Ascending aorta (tissue), 2 donors: ENCODE measurements at regions not wholly inside any gene's neighbourhood (a gene's known extent, or its start where the extent isn't known, plus 50 kb on each side); places are given as distances from the start of the nearest gene placed in this dataset.

Experiments
- DNase-seq, 2 donors: peaks; one replicate each; pipeline ENCODE4 v3.0.0-alpha.2; 2019; ENCODE audit warnings: low spot score in 2 of 2
- H3K27ac ChIP-seq, 2 donors: fragments of 200-600 bp; sonication (generic); one replicate each; pipeline ENCODE4 v1.5.1; 2016 to 2017; ENCODE audit warnings: mild to moderate bottlenecking in 1 of 2
- H3K27me3 ChIP-seq: fragments of 200-600 bp; sonication (generic); one replicate; pipeline ENCODE4 v1.5.1; 2017
- H3K36me3 ChIP-seq, 2 donors: fragments of 200-600 bp; sonication (generic); one replicate each; pipeline ENCODE4 v1.5.1; 2016
- H3K4me1 ChIP-seq, 2 donors: fragments of 200-600 bp; sonication (generic); one replicate each; pipeline ENCODE4 v1.5.1; 2016 to 2017; ENCODE audit warnings: mild to moderate bottlenecking in 1 of 2
- H3K4me3 ChIP-seq, 2 donors: fragments of 200-600 bp; sonication (generic); one replicate each; pipeline ENCODE4 v1.5.1; 2016 to 2017; ENCODE audit warnings: mild to moderate bottlenecking in 1 of 2
- H3K9me3 ChIP-seq, 2 donors: fragments of 200-600 bp; sonication (generic); one replicate each; pipeline ENCODE4 v1.5.1; 2016
- intact Hi-C: fragments of 100-400 bp; cut with DNase I; formaldehyde crosslinking; loops from one replicate; pipeline ENCODE4 v1.15.1; 2023
- TF ChIP-seq, protein P1 (sequence below), 3 experiments: fragments of 200-600 bp in 2 of 3; fragments of 450-650 bp in 1 of 3; sonication (generic) in 2 of 3; IDR thresholded peaks; one replicate each; pipeline ENCODE4 v1.5.1; 2016 to 2019; ENCODE audit warnings: antibody characterized with exemption in 3 of 3, mild to moderate bottlenecking in 1 of 3, moderate library complexity in 1 of 3

- intact Hi-C loops, result no loop called here
- H3K9me3 ChIP-seq, result no peaks in the 10 kb centered on the region
Observed at GRCh38 chr14:98623788-98624415, 648.1 kb downstream of the BCL11B start.

DNA sequence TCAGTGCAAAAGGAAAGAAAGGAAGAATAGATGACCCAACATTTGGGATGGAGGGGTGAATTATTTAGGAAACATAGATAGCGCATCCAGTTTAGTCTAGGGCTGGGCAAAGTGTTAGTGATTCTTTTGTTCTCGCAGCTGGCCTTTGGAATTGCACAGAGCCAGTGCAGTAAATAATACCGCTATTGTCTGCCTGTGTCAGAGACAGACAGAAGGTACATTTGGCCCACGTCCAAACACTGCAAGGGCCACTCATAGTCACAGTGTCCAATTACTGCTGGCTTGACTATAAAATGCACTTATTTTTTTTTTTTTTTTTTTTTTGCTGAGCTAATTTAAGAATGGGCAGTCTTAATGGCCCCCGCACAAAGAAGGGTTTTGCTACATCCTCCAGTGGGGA, 638.6 kb downstream of the BCL11B start:
- H3K27ac ChIP-seq, result no peak overlapping the region
- TF ChIP-seq, protein P1, sequence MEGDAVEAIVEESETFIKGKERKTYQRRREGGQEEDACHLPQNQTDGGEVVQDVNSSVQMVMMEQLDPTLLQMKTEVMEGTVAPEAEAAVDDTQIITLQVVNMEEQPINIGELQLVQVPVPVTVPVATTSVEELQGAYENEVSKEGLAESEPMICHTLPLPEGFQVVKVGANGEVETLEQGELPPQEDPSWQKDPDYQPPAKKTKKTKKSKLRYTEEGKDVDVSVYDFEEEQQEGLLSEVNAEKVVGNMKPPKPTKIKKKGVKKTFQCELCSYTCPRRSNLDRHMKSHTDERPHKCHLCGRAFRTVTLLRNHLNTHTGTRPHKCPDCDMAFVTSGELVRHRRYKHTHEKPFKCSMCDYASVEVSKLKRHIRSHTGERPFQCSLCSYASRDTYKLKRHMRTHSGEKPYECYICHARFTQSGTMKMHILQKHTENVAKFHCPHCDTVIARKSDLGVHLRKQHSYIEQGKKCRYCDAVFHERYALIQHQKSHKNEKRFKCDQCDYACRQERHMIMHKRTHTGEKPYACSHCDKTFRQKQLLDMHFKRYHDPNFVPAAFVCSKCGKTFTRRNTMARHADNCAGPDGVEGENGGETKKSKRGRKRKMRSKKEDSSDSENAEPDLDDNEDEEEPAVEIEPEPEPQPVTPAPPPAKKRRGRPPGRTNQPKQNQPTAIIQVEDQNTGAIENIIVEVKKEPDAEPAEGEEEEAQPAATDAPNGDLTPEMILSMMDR (IDR thresholded peaks at IDR 0.05), result no peak
- H3K27me3 ChIP-seq, result no peaks in the 10 kb centered on the region
- DNase-seq, result no peak
- no peaks in the 10 kb centered on the region for H3K9me3 ChIP-seq
- intact Hi-C loops, result no loop called here
- H3K4me1 ChIP-seq, result no peaks in the 10 kb centered on the region
- no peaks in the 10 kb centered on the region for H3K36me3 ChIP-seq
- no peak overlapping the region for H3K4me3 ChIP-seq

More at GRCh38 chr14:98623788-98624415, 648.1 kb downstream of the BCL11B start:
- H3K36me3 ChIP-seq, result no peaks in the 10 kb centered on the region
- H3K4me1 ChIP-seq, result no peaks in the 10 kb centered on the region
- TF ChIP-seq, protein P1 (IDR thresholded peaks at IDR 0.05), result no peak
- no peak overlapping the region for H3K27ac ChIP-seq
- H3K27me3 ChIP-seq, result no peaks in the 10 kb centered on the region
- no peak overlapping the region for H3K4me3 ChIP-seq
- DNase-seq, result no peak

- intact Hi-C loops, result no loop called here
Observed at GRCh38 chr14:98634043-98634820, 637.8 kb downstream of the BCL11B start.

GRCh38 chr14:98638366-98638765, 633.6 kb downstream of the BCL11B start:
- Histone ChIP-seq H3K36me3 (no peaks in the 10 kb centered on the region), H3K27me3 (no peaks in the 10 kb centered on the region), H3K4me3 (no peak overlapping the region), H3K27ac (no peak overlapping the region), H3K9me3 (no peaks in the 10 kb centered on the region), H3K4me1 (no peaks in the 10 kb centered on the region)
- DNase-seq, result no peak
- intact Hi-C loops, result no loop called here
- TF ChIP-seq, protein P1 (IDR thresholded peaks at IDR 0.05), result no peak

More at GRCh38 chr14:98634043-98634820, 637.8 kb downstream of the BCL11B start:
- Histone ChIP-seq H3K27ac (no peak overlapping the region), H3K9me3 (no peaks in the 10 kb centered on the region), H3K36me3 (no peaks in the 10 kb centered on the region), H3K27me3 (no peaks in the 10 kb centered on the region), H3K4me1 (no peaks in the 10 kb centered on the region), H3K4me3 (no peak overlapping the region)
- TF ChIP-seq, protein P1 (IDR thresholded peaks at IDR 0.05), result no peak
- no peak for DNase-seq

DNA sequence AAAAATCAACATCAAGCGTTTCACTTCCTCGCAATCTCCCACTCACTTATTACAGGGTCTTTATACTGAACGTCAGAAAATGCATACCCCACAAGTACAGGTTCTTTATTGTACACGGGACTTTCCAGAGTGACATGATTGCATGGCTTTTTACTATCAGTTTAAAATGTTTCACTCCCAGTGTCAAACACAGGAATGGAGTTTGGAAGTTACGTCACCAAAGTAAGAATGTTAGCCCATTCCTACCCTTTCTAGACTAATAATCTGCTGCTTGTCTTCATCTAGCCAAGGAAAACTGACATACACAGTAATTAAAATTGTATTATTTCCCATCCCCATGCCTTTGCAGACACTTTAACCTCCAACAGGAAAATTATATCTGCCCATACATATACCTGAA, 624.2 kb downstream of the BCL11B start:
- H3K4me1 ChIP-seq, result no peaks in the 10 kb centered on the region
- intact Hi-C loops, result no loop called here
- no peak for DNase-seq
- no peak overlapping the region for H3K4me3 ChIP-seq
- no peaks in the 10 kb centered on the region for H3K9me3 ChIP-seq
- H3K27me3 ChIP-seq, result no peaks in the 10 kb centered on the region
- H3K27ac ChIP-seq, result no peak overlapping the region
- TF ChIP-seq, protein P1 (IDR thresholded peaks at IDR 0.05), result no peak
- no peaks in the 10 kb centered on the region for H3K36me3 ChIP-seq
